IPS DF 4.7 (cell line): ENCODE measurements at regions not wholly inside any gene's neighbourhood (a gene's known extent, or its start where the extent isn't known, plus 50 kb on each side); places are given as distances from the start of the nearest gene placed in this dataset.
"Not testable (repeated sequence)": the region's sequence is repeated elsewhere in the genome, so short reads cannot be mapped to it uniquely, and the experiment has no call there.

Source experiments
- DNase-seq: peaks from one replicate; pipeline ENCODE4 v3.0.0-alpha.2; 2013; ENCODE audit warnings: low spot score; ENCODE audit errors: extremely low read depth

- DNase-seq: no peak
Observed at GRCh38 chr2:142718576-142719155, 158.8 kb upstream of the KYNU start.

- peak; percentile 19 for DNase-seq
Observed at GRCh38 chr2:142716463-142717242, 160.8 kb upstream of the KYNU start.

- DNase-seq: no peak
Observed at GRCh38 chr2:142714600-142714999, 162.9 kb upstream of the KYNU start.

GRCh38 chr2:142710336-142710735, 167.1 kb upstream of the KYNU start:
- no peak for DNase-seq

GRCh38 chr2:142707318-142707717, 170.1 kb upstream of the KYNU start:
- DNase-seq: no peak

GRCh38 chr2:142702397-142702796, 175.1 kb upstream of the KYNU start:
- DNase-seq: not testable (repeated sequence)

GRCh38 chr2:142695350-142696257, 181.9 kb upstream of the KYNU start:
- DNase-seq: not testable (repeated sequence)

GRCh38 chr2:142694282-142694681, 183.2 kb upstream of the KYNU start:
- DNase-seq: no peak

- DNase-seq: no peak
Observed at GRCh38 chr2:142693171-142693950, 184.1 kb upstream of the KYNU start.

GRCh38 chr2:142688856-142689605, 188.4 kb upstream of the KYNU start:
- DNase-seq: no peak

GRCh38 chr2:142687509-142687908, 190.0 kb upstream of the KYNU start:
- no peak for DNase-seq

GRCh38 chr2:142687075-142687474, 190.4 kb upstream of the KYNU start:
- no peak for DNase-seq

GRCh38 chr2:142684667-142685066, 192.8 kb upstream of the KYNU start:
- no peak for DNase-seq

- DNase-seq: no peak
Observed at GRCh38 chr2:142682528-142682927, 194.9 kb upstream of the KYNU start.

GRCh38 chr2:142681952-142682351, 195.5 kb upstream of the KYNU start:
- DNase-seq: no peak

- no peak for DNase-seq
Observed at GRCh38 chr2:142678164-142678563, 199.3 kb upstream of the KYNU start.

- no peak for DNase-seq
Observed at GRCh38 chr2:142675398-142675797, 202.1 kb upstream of the KYNU start.

- DNase-seq: no peak
Observed at GRCh38 chr2:142673836-142674235, 203.6 kb upstream of the KYNU start.

GRCh38 chr2:142672698-142673097, 204.8 kb upstream of the KYNU start:
- no peak for DNase-seq

GRCh38 chr2:142670362-142670761, 207.1 kb upstream of the KYNU start:
- DNase-seq: no peak

GRCh38 chr2:142668420-142668819, 209.0 kb upstream of the KYNU start:
- DNase-seq: no peak
